GM13977 (cell line): ENCODE measurements at regions not wholly inside any gene's neighbourhood (a gene's known extent, or its start where the extent isn't known, plus 50 kb on each side); places are given as distances from the start of the nearest gene placed in this dataset.

Source experiments
- DNase-seq: peaks from one replicate; pipeline ENCODE4 v3.0.0; 2012; ENCODE audit warnings: low spot score
- in situ Hi-C: fragments of 300-500 bp; cut with MboI; formaldehyde crosslinking; loops from one replicate; pipeline ENCODE4 v1.12.0; 2022; ENCODE audit warnings: low sequenced_read_pairs, low pct_unique_long_range_greater_than_20kb, mixed read lengths, inconsistent platforms; ENCODE audit not compliant: unreplicated experiment
- TF ChIP-seq, protein P1 (sequence below): IDR thresholded peaks from 2 replicates; pipeline ENCODE4 v1.5.1; 2012; ENCODE audit warnings: mild to moderate bottlenecking, control low read depth; ENCODE audit not compliant: insufficient read depth; ENCODE audit errors: extremely low read depth, missing control alignments

DNA sequence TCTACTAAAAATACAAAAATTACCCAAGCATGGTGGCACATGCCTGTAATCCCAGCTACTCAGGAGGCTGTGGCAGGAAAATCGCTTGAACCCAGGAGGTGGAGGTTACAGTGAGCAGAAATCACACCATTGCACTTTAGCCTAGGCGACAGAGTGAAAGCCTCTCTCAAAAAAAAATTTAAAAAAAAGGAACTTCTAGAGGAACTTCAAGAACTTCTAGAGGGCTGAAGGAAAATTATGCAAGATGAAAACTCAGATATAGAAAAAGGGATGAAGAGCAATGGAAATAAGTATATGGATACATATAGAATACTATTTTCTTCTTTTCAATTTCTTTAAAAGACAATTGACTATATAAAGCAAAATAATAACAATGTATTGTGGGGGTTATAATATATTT, 51.2 kb upstream of the PRR5 start:
- DNase-seq: no peak
- in situ Hi-C loops: no loop called here
- TF ChIP-seq, protein P1, sequence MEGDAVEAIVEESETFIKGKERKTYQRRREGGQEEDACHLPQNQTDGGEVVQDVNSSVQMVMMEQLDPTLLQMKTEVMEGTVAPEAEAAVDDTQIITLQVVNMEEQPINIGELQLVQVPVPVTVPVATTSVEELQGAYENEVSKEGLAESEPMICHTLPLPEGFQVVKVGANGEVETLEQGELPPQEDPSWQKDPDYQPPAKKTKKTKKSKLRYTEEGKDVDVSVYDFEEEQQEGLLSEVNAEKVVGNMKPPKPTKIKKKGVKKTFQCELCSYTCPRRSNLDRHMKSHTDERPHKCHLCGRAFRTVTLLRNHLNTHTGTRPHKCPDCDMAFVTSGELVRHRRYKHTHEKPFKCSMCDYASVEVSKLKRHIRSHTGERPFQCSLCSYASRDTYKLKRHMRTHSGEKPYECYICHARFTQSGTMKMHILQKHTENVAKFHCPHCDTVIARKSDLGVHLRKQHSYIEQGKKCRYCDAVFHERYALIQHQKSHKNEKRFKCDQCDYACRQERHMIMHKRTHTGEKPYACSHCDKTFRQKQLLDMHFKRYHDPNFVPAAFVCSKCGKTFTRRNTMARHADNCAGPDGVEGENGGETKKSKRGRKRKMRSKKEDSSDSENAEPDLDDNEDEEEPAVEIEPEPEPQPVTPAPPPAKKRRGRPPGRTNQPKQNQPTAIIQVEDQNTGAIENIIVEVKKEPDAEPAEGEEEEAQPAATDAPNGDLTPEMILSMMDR: no peak

DNA sequence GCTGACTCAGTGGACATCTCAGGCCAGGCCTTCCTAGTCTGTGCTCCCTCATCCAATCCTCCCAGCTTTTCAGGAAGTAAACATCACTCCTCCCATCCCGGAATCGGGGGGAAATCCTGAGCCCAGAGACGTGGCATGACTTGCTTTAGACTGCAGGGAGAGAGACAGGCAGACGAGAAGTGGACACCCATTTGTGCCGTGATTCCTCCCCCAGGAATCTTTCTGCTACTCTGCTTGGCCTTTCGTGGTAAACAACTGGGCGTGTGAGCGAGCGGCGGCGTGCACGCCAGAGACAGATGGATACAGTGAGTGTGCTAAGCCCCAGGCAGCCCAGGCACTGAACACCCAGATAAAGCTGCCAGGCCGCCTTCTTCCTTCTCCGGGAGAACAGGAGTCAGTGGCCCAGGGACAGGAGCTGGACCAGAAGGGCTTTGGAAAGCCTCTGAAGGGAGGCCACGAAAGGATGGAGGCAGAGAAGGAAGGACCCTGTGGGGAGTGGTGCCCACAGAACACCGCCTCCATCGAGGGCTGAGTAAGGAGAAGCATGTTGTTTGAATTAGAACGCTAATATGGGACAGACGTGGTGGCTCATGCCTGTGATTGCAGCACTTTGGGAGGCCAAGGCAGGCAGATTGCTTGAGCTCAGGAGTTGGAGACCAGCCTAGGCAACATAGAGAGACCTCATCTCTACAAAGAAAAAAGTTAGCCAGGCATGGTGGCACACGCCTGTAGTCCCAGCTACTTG, 53.0 kb upstream of the PRR5 start:
- no peak for DNase-seq
- TF ChIP-seq, protein P1: no peak
- in situ Hi-C loops: loop anchor here (25.0 kb wide), 1 partner anchor 562 kb away; no protein-coding TSS in a partner anchor

DNA sequence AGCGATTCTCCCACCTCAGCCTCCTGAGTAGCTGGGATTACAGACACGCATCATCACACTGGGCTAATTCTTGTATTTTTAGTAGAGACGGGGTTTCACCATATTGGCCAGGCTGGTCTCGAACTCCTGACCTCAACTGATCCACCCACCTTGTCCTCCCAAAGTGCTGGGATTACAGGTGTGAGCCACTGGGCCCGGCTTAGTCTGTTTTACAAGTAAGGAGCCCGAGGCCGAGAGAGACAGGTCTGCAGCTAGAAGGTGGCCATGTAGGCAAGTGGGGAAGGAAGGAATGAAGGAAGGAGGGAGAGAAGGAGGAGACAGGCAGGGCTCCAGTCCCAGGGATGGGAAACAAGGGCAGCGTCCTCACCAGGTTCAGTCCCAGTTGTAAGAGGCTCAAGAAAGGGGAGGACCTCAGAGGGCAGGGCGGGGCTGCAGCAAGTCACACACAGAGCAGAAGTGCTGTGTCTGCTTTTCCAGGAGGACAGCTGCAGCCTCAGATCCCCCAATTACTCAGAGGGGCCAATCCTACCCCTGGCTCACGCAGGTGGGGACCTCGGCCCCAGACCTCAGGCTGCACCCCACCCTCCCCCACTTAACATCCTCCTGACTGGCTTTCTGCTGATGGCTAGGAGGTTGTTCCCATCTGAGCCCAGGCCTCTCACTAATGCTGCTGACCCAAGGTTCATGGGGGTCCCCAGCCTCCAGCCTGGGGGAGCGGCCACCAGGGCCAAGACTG, 53.8 kb upstream of the PRR5 start:
- DNase-seq: no peak
- TF ChIP-seq, protein P1: no peak
- in situ Hi-C loops: loop anchor here (25.0 kb wide), 1 partner anchor 561 kb away; no protein-coding TSS in a partner anchor

DNA sequence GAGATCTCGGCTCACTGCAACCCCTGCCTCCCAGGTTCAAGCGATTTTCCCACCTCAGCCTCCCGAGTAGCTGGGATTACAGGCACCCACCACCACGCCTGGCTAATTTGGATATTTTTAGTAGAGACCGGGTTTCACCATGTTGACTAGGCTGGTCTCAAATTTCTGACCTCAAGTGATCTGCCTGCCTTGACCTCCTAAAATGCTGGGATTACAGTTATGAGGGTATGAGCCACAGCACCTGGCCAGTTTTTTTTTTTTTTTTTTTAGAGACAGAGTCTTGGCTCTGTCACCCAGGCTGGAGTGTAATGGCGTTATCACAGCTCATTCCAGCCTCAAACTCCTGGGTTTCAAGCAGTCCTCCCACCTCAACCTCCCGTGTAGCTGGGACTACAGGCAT, 54.9 kb upstream of the PRR5 start:
- in situ Hi-C loops: loop anchor here (25.0 kb wide), 1 partner anchor 560 kb away; no protein-coding TSS in a partner anchor
- DNase-seq: no peak
- TF ChIP-seq, protein P1: no peak

DNA sequence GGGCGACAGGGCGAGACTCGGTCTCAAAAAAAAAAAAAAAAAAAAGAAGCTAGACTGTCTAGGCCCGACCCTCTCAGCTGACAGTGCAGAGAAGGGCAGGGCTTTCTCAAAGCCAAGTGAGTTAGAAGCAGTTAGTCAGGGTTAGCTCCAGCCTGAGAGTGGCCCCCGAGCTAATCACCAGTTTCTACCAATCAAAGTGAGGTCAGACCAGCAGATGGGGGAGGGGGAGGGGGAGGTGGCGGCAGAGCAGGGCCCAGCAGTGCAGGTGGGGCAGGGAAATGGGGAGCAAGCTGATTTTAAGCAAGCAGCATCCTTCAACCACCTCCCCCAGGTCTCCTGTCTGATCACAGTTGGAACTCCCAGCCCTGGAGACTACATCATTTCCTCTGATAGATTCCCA, 55.3 kb upstream of the PRR5 start:
- in situ Hi-C loops: loop anchor here (25.0 kb wide), 1 partner anchor 559 kb away; no protein-coding TSS in a partner anchor
- no peak for DNase-seq
- TF ChIP-seq, protein P1: no peak

DNA sequence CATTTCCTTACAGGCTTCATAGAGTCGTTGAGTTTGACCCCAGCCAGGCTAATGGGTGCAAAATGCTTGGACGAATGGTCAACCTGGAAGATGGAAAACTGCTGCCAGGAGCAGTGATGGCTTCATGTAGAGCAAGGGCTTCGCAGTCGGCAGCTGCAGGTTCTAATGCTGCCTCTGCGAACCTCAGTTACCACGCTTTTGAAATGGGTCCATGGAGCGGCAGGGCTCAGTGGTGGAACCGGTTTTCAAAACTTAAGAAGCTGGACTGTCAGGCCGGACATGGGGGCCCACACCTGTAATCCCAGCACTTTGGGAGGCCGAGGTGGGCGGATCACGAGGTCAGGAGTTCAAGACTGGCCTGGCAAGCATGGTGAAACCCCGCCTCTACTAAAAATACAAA, 55.9 kb upstream of the PRR5 start:
- TF ChIP-seq, protein P1: no peak
- no peak for DNase-seq
- in situ Hi-C loops: loop anchor here (25.0 kb wide), 1 partner anchor 559 kb away; no protein-coding TSS in a partner anchor
